ENCODE measurements at regions not wholly inside any gene's neighbourhood (a gene's known extent, or its start where the extent isn't known, plus 50 kb on each side); places are given as distances from the start of the nearest gene placed in this dataset.

DNA sequence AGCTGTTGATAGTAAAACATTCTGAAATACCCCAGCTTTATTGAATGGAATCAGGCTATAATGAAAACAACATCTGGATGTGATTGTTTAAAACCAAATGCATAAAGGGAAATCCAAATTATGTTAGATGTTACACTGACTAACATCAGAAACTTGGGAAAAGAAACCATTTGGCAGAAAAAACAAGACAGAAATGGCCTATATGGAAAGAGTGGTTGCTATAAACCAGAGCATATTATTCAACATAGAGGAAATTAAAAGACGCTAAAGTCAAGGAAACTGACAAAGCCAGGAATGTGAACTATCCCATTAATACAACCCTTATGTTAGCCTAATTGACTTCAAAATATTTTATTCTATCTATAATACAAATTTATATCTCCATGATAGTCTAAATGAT, 53.0 kb upstream of the CABCOCO1 start:
- TF ChIP-seq, protein P1, sequence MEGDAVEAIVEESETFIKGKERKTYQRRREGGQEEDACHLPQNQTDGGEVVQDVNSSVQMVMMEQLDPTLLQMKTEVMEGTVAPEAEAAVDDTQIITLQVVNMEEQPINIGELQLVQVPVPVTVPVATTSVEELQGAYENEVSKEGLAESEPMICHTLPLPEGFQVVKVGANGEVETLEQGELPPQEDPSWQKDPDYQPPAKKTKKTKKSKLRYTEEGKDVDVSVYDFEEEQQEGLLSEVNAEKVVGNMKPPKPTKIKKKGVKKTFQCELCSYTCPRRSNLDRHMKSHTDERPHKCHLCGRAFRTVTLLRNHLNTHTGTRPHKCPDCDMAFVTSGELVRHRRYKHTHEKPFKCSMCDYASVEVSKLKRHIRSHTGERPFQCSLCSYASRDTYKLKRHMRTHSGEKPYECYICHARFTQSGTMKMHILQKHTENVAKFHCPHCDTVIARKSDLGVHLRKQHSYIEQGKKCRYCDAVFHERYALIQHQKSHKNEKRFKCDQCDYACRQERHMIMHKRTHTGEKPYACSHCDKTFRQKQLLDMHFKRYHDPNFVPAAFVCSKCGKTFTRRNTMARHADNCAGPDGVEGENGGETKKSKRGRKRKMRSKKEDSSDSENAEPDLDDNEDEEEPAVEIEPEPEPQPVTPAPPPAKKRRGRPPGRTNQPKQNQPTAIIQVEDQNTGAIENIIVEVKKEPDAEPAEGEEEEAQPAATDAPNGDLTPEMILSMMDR (IDR thresholded peaks at IDR 0.05): no peak
- no peak for TF ChIP-seq POLR2A (IDR thresholded peaks at IDR 0.05)

Measured in uterus (tissue), 2 donors.